Heart left ventricle (tissue), 16 donors: ENCODE measurements at regions not wholly inside any gene's neighbourhood (a gene's known extent, or its start where the extent isn't known, plus 50 kb on each side); places are given as distances from the start of the nearest gene placed in this dataset.

ENCODE experiments used
- ATAC-seq, 4 donors: fragments of 200-7000 bp; cut with Tn5 transposase; one replicate each; pipeline ENCODE4 v1.9.1; 2020 to 2022; ENCODE audit warnings: moderate library complexity in 4 of 4, mild to moderate bottlenecking in 3 of 4, moderate number of reproducible peaks in 1 of 4
- DNase-seq, 5 donors: peaks; one replicate each; pipeline ENCODE4 v3.0.0-alpha.2; 2020
- H3K27ac ChIP-seq, 12 donors: fragments of 200-600 bp; sonication (generic) in 4 of 12; one replicate each; pipeline versions ENCODE4 v1.5.0 to v1.8.0; 2016 to 2022; ENCODE audit warnings: mild to moderate bottlenecking in 2 of 12
- H3K27me3 ChIP-seq, 9 donors: fragments of 200-600 bp; sonication (generic) in 2 of 9; one replicate each; pipeline versions ENCODE4 v1.5.1 to v1.8.0; 2016 to 2022; ENCODE audit warnings: mild to moderate bottlenecking in 3 of 9
- H3K36me3 ChIP-seq, 9 donors: fragments of 200-600 bp; sonication (generic) in 2 of 9; one replicate each; pipeline versions ENCODE4 v1.5.0 to v1.8.0; 2018 to 2022; ENCODE audit warnings: mild to moderate bottlenecking in 2 of 9
- H3K4me1 ChIP-seq, 12 donors: fragments of 200-600 bp; sonication (generic) in 4 of 12; one replicate each; pipeline versions ENCODE4 v1.5.0 to v1.8.0; 2016 to 2022; ENCODE audit warnings: mild to moderate bottlenecking in 3 of 12
- H3K4me3 ChIP-seq, 12 donors: fragments of 200-600 bp; sonication (generic) in 4 of 12; one replicate each; pipeline versions ENCODE4 v1.5.0 to v1.8.0; 2017 to 2022; ENCODE audit warnings: mild to moderate bottlenecking in 9 of 12, moderate library complexity in 4 of 12
- H3K9me3 ChIP-seq, 12 donors: fragments of 200-600 bp; sonication (generic) in 4 of 12; one replicate each; pipeline versions ENCODE4 v1.5.0 to v1.8.0; 2016 to 2022; ENCODE audit warnings: mild to moderate bottlenecking in 1 of 12
- CTCF ChIP-seq, 12 donors: fragments of 200-600 bp; sonication (generic) in 4 of 12; IDR thresholded peaks; one replicate each; pipeline versions ENCODE4 v1.5.0 to v1.8.0; 2018 to 2022; ENCODE audit warnings: antibody characterized with exemption in 12 of 12, mild to moderate bottlenecking in 5 of 12
- POLR2A ChIP-seq, 2 donors: fragments of 450-650 bp; IDR thresholded peaks; one replicate each; pipeline ENCODE4 v1.6.1; 2017; ENCODE audit warnings: antibody characterized with exemption in 2 of 2, mild to moderate bottlenecking in 2 of 2, moderate library complexity in 2 of 2
- WGBS, 4 donors: extraction: QIAGEN DNeasy Blood & Tissue Kit in 2 of 4; methylation state at CpG; one replicate each; pipeline versions ENCODE4 v1.1.5 to v1.1.7; 2013 to 2018; 5-methylcytosine and 5-hydroxymethylcytosine counted together
- intact Hi-C, 10 donors: fragments of 100-400 bp; cut with DNase I; formaldehyde crosslinking; loops; one replicate each; pipeline versions ENCODE4 v1.11.1 to v1.14.2; 2022
- donor health status: ischemic (EF 13 %, LVEDD 7.1; RV severe dilation, severe dysfunction).
- donor health status: healthy with polysubstance abuse.
- donor health status: DM: no; HTN: yes; CAD: no.
- donor health status: DM: no; HTN: no; CAD: no.
- donor health status: ischemic (EF 25% LVEDD 6.9; RV normal size, moderate dysfunction).
- donor health status: ischemic (EF 25% LVEDD 5.7; RV mildly dilated, moderate dysfunction).
- donor health status: healthy.
- donor health status: DM: yes; HTN: yes; CAD: no.
- donor health status: ischemic (EF 35%, LVEDD 5.7; RV mildly dilated, moderate dysfunction).
- donor health status: nonischemic (EF 11% LVEDD 7.7; RV severe dilation, severe dysfunction).
- donor health status: DM: yes; HTN: yes; CAD: no.
- donor health status: PGD.
- donor health status: ischemic (EF 29% LVEDD 5.4; RV normal size, mild dysfunction).
- donor health status: nonischemic (EF 23%, LVEDD 6.1; RV moderate dilation, normal function).

GRCh38 chr1:98130408-98130807 lies 209.6 kb upstream of the DPYD start:
- DNase-seq (no peak), ATAC-seq (no peak)
- Histone ChIP-seq H3K27ac (no peak overlapping the region), H3K27me3 (no peaks in the 10 kb centered on the region), H3K36me3 (no peaks in the 10 kb centered on the region), H3K4me3 (no peak overlapping the region), H3K4me1 (peaks cover 0 to 6% (median 0%) of the 10 kb centered on the region in 12 donors), H3K9me3 (no peaks in the 10 kb centered on the region)
- intact Hi-C loops: no loop called here
- TF ChIP-seq CTCF (IDR thresholded peaks at IDR 0.05): no peak
- TF ChIP-seq POLR2A (IDR thresholded peaks at IDR 0.05): no peak
- 50 to 68% (median 54%) methylated on average over 1 of the region's 1 CpG for WGBS, 4 donors

GRCh38 chr1:98129491-98129890 lies 208.7 kb upstream of the DPYD start:
- no peaks in the 10 kb centered on the region for H3K9me3 ChIP-seq
- H3K4me3 ChIP-seq: no peak overlapping the region
- H3K27me3 ChIP-seq: no peaks in the 10 kb centered on the region
- TF ChIP-seq CTCF (IDR thresholded peaks at IDR 0.05) (no peak), POLR2A (IDR thresholded peaks at IDR 0.05) (no peak)
- WGBS, 4 donors: 13 to 36% (median 25%) methylated on average over 1 of the region's 1 CpG
- peaks cover 0 to 6% (median 0%) of the 10 kb centered on the region in 12 donors for H3K4me1 ChIP-seq
- no peaks in the 10 kb centered on the region for H3K36me3 ChIP-seq
- ATAC-seq (no peak), DNase-seq (no peak)
- no peak overlapping the region for H3K27ac ChIP-seq
- intact Hi-C loops: no loop called here

- H3K27me3 ChIP-seq: no peaks in the 10 kb centered on the region
- intact Hi-C loops: no loop called here
- H3K27ac ChIP-seq: no peak overlapping the region
- H3K4me1 ChIP-seq: no peaks in the 10 kb centered on the region
- no peaks in the 10 kb centered on the region for H3K36me3 ChIP-seq
- no peak for ATAC-seq
- no peak for DNase-seq
- H3K9me3 ChIP-seq: no peaks in the 10 kb centered on the region
- no peak overlapping the region for H3K4me3 ChIP-seq
- TF ChIP-seq POLR2A (IDR thresholded peaks at IDR 0.05): no peak
- no peak for TF ChIP-seq CTCF (IDR thresholded peaks at IDR 0.05)
Measured at GRCh38 chr1:98126740-98127139, 205.9 kb upstream of the DPYD start.

- H3K27me3 ChIP-seq: no peaks in the 10 kb centered on the region
- H3K9me3 ChIP-seq: no peaks in the 10 kb centered on the region
- H3K36me3 ChIP-seq: no peaks in the 10 kb centered on the region
- H3K27ac ChIP-seq: no peak overlapping the region
- TF ChIP-seq CTCF (IDR thresholded peaks at IDR 0.05): no peak
- no peak for TF ChIP-seq POLR2A (IDR thresholded peaks at IDR 0.05)
- H3K4me3 ChIP-seq: no peak overlapping the region
- H3K4me1 ChIP-seq: no peaks in the 10 kb centered on the region
- no peak for DNase-seq
- intact Hi-C loops: no loop called here
- WGBS, 4 donors: 0 to 22% (median 9%) methylated on average over 1 of the region's 1 CpG
- ATAC-seq: no peak
Measured at GRCh38 chr1:98121646-98122045, 200.8 kb upstream of the DPYD start.
